Lower leg skin (tissue), 3 donors: ENCODE measurements at regions not wholly inside any gene's neighbourhood (a gene's known extent, or its start where the extent isn't known, plus 50 kb on each side); places are given as distances from the start of the nearest gene placed in this dataset.

Experiments
- POLR2A ChIP-seq, 2 donors: fragments of 450-650 bp; IDR thresholded peaks; one replicate each; pipeline ENCODE4 v1.6.1; 2016 to 2017; ENCODE audit warnings: antibody characterized with exemption in 2 of 2, mild to moderate bottlenecking in 1 of 2, moderate library complexity in 1 of 2
- TF ChIP-seq, protein P1 (sequence below), 3 donors: fragments of 450-650 bp; IDR thresholded peaks; one replicate each; pipeline ENCODE4 v1.5.1; 2016; ENCODE audit warnings: antibody characterized with exemption in 3 of 3, mild to moderate bottlenecking in 3 of 3, moderate library complexity in 2 of 3

- TF ChIP-seq, protein P1, sequence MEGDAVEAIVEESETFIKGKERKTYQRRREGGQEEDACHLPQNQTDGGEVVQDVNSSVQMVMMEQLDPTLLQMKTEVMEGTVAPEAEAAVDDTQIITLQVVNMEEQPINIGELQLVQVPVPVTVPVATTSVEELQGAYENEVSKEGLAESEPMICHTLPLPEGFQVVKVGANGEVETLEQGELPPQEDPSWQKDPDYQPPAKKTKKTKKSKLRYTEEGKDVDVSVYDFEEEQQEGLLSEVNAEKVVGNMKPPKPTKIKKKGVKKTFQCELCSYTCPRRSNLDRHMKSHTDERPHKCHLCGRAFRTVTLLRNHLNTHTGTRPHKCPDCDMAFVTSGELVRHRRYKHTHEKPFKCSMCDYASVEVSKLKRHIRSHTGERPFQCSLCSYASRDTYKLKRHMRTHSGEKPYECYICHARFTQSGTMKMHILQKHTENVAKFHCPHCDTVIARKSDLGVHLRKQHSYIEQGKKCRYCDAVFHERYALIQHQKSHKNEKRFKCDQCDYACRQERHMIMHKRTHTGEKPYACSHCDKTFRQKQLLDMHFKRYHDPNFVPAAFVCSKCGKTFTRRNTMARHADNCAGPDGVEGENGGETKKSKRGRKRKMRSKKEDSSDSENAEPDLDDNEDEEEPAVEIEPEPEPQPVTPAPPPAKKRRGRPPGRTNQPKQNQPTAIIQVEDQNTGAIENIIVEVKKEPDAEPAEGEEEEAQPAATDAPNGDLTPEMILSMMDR (IDR thresholded peaks at IDR 0.05), result no peak
- TF ChIP-seq POLR2A (IDR thresholded peaks at IDR 0.05), result no peak
These were observed 179.2 kb upstream of the ZMIZ1 start for GRCh38 chr10:78889536-78890063.
